OCI-LY7 (cell line): ENCODE measurements at regions not wholly inside any gene's neighbourhood (a gene's known extent, or its start where the extent isn't known, plus 50 kb on each side); places are given as distances from the start of the nearest gene placed in this dataset.

ENCODE experiments used
- BruUV-seq: library from RNA; stranded (reverse); fragments of 400-500 nt; replicated peaks from 2 replicates; lab custom pipeline; 2021; lab: Mats Ljungman, UMichigan
- CTCF ChIA-PET: fragments of 300-600 bp; sonication (Branson Sonifier 250); formaldehyde crosslinking; loops from one replicate; lab custom pipeline; 2022; ENCODE audit warnings: antibody characterized with exemption; ENCODE audit not compliant: unreplicated experiment; lab: Charles Lee
- POLR2A ChIA-PET: fragments of 300-600 bp; sonication (Branson Sonifier 250); formaldehyde crosslinking; loops from one replicate; lab custom pipeline; 2022; ENCODE audit warnings: antibody characterized with exemption; lab: Charles Lee
- DNase-seq: peaks from one replicate; pipeline ENCODE4 v3.0.0-alpha.2; 2015; ENCODE audit warnings: low spot score
- H2AFZ ChIP-seq: fragments of 200-600 bp; sonication (generic), shearing (Covaris generic); 2 replicates; pipeline ENCODE4 v1.6.1; 2014; ENCODE audit warnings: mild to moderate bottlenecking, antibody characterized with exemption, low read length, moderate library complexity
- H3K27ac ChIP-seq: fragments of 200-600 bp; sonication (generic); 2 replicates; pipeline ENCODE4 v1.5.1; 2014; ENCODE audit warnings: mixed run types, low read depth, mild to moderate bottlenecking, moderate library complexity, low read length, inconsistent platforms; ENCODE audit not compliant: poor library complexity, severe bottlenecking
- H3K36me3 ChIP-seq: fragments of 200-600 bp; sonication (generic); 2 replicates; pipeline ENCODE4 v1.6.1; 2014; ENCODE audit warnings: mild to moderate bottlenecking, antibody characterized with exemption, low read length, moderate library complexity, mixed read lengths; ENCODE audit not compliant: insufficient read depth
- H3K4me1 ChIP-seq: fragments of 200-600 bp; sonication (generic); 2 replicates; pipeline ENCODE4 v1.5.1; 2014; ENCODE audit warnings: mild to moderate bottlenecking, low read length; ENCODE audit not compliant: insufficient read depth, poor library complexity, severe bottlenecking
- H3K4me2 ChIP-seq: fragments of 200-600 bp; sonication (generic); 2 replicates; pipeline ENCODE4 v1.6.1; 2014; ENCODE audit warnings: mild to moderate bottlenecking, low read length
- H3K4me3 ChIP-seq: fragments of 200-600 bp; sonication (generic); 2 replicates; pipeline ENCODE4 v1.5.1; 2014; ENCODE audit warnings: mild to moderate bottlenecking, low read depth, low read length; ENCODE audit not compliant: poor library complexity, severe bottlenecking
- H3K79me2 ChIP-seq: fragments of 200-600 bp; sonication (generic); 2 replicates; pipeline ENCODE4 v1.6.1; 2016; ENCODE audit warnings: low read depth, mild to moderate bottlenecking, low read length, moderate library complexity, mixed read lengths; ENCODE audit not compliant: insufficient read depth
- H3K9me2 ChIP-seq: fragments of 200-600 bp; sonication (generic); 2 replicates; pipeline ENCODE4 v1.6.1; 2016; ENCODE audit warnings: mild to moderate bottlenecking, low read length, mixed read lengths; ENCODE audit not compliant: insufficient read depth
- H3K9me3 ChIP-seq: fragments of 200-600 bp; sonication (generic); 2 replicates; pipeline ENCODE4 v1.6.1; 2014; ENCODE audit warnings: mild to moderate bottlenecking, mixed run types, low read length, mixed read lengths
- H4K20me1 ChIP-seq: fragments of 200-600 bp; sonication (generic); 2 replicates; pipeline ENCODE4 v1.6.1; 2014; ENCODE audit warnings: mild to moderate bottlenecking, antibody characterized with exemption, low read length, moderate library complexity, mixed read lengths; ENCODE audit not compliant: insufficient read depth
- EZH2phosphoT487 ChIP-seq: fragments of 200-600 bp; sonication (generic); IDR thresholded peaks from 2 replicates; pipeline ENCODE4 v1.6.1; 2018; ENCODE audit warnings: low read depth, borderline replicate concordance, mild to moderate bottlenecking, mixed run types, antibody characterized with exemption, low read length, moderate library complexity, mixed read lengths
- intact Hi-C: fragments of 100-400 bp; cut with micrococcal nuclease; formaldehyde crosslinking; loops from one replicate; pipeline ENCODE4 v1.10.0; 2022; ENCODE audit not compliant: unreplicated experiment
- TF ChIP-seq, protein P1 (sequence below): fragments of 200-600 bp; sonication (generic); conservative IDR thresholded peaks from 2 replicates; pipeline ENCODE4 v1.5.1; 2014; ENCODE audit warnings: mild to moderate bottlenecking, antibody characterized with exemption, low read length, moderate library complexity, mixed read lengths

DNA sequence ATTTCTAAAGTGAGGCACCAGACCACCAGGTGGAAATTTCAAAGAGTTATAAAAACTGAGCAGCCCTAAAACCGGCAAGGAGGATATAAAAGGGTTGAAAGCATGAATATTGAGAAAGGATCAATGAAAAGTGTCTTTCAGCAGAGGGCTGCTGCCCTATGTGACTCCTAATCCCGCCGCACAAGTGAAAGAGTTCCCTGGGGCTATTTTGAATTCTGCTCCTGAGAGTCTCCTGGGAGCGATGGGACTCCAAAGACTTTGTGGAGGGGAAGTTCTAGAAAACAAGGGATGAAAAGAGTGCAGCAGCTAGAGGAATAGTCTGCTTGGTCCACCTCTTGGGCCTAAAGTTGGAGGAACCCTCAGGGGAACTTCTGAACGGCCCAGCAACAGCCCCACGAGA, 205.2 kb downstream of the SP3 start:
- ChIA-PET CTCF (no interaction called here), POLR2A (no interaction called here)
- H3K79me2 ChIP-seq, result no peaks in the 10 kb centered on the region
- intact Hi-C loops, result loop anchor here (10.0 kb wide), 1 partner anchor 185 kb away; no protein-coding TSS in a partner anchor
- no peak overlapping the region for H2AFZ ChIP-seq
- no peak overlapping the region for H3K4me3 ChIP-seq
- no peak for DNase-seq
- no TSS peak for BruUV-seq
- H4K20me1 ChIP-seq, result no peaks in the 10 kb centered on the region
- H3K9me3 ChIP-seq, result no peaks in the 10 kb centered on the region
- H3K27ac ChIP-seq, result no peak overlapping the region
- H3K4me2 ChIP-seq, result no peak overlapping the region
- H3K36me3 ChIP-seq, result no peaks in the 10 kb centered on the region
- no peaks in the 10 kb centered on the region for H3K9me2 ChIP-seq
- no peaks in the 10 kb centered on the region for H3K4me1 ChIP-seq
- no peak for TF ChIP-seq EZH2phosphoT487
- TF ChIP-seq, protein P1, sequence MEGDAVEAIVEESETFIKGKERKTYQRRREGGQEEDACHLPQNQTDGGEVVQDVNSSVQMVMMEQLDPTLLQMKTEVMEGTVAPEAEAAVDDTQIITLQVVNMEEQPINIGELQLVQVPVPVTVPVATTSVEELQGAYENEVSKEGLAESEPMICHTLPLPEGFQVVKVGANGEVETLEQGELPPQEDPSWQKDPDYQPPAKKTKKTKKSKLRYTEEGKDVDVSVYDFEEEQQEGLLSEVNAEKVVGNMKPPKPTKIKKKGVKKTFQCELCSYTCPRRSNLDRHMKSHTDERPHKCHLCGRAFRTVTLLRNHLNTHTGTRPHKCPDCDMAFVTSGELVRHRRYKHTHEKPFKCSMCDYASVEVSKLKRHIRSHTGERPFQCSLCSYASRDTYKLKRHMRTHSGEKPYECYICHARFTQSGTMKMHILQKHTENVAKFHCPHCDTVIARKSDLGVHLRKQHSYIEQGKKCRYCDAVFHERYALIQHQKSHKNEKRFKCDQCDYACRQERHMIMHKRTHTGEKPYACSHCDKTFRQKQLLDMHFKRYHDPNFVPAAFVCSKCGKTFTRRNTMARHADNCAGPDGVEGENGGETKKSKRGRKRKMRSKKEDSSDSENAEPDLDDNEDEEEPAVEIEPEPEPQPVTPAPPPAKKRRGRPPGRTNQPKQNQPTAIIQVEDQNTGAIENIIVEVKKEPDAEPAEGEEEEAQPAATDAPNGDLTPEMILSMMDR, result no peak

GRCh38 chr2:173760553-173760952, 204.6 kb downstream of the SP3 start:
- H3K27ac ChIP-seq, result no peak overlapping the region
- no peak overlapping the region for H2AFZ ChIP-seq
- H4K20me1 ChIP-seq, result no peaks in the 10 kb centered on the region
- ChIA-PET CTCF (no interaction called here), POLR2A (no interaction called here)
- no peaks in the 10 kb centered on the region for H3K9me2 ChIP-seq
- TF ChIP-seq EZH2phosphoT487, result no peak
- TF ChIP-seq, protein P1, result no peak
- no peaks in the 10 kb centered on the region for H3K79me2 ChIP-seq
- no peaks in the 10 kb centered on the region for H3K4me1 ChIP-seq
- H3K4me2 ChIP-seq, result no peak overlapping the region
- no peak overlapping the region for H3K4me3 ChIP-seq
- no TSS peak for BruUV-seq
- intact Hi-C loops, result no loop called here
- H3K36me3 ChIP-seq, result no peaks in the 10 kb centered on the region
- DNase-seq, result no peak
- H3K9me3 ChIP-seq, result no peaks in the 10 kb centered on the region

DNA sequence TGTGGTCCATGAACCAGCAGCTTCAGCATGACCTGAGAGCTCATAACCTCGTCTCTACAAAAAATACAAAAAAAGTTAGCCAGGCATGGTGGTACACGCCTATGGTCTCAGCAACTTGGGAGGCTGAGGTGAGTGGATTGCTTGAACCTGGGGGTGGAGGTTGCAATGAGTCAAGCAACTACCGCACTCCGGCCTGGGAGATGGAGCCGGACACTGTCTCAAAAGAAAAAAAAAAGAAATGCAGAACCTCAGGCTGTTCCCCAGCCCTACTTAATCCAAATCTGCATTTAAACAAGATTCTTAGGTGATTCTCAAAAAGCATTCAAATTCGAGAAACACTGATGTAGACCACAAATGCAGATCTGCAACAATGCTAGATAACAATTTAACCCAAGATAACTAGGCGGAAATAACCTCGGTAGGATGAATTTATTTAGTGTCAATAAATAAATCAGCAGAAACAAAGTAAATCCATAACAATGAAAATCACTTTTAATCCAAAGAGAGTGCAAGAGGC, 203.5 kb downstream of the SP3 start:
- no TSS peak for BruUV-seq
- Histone ChIP-seq H3K4me1 (no peaks in the 10 kb centered on the region), H3K9me3 (no peaks in the 10 kb centered on the region), H3K36me3 (no peaks in the 10 kb centered on the region), H3K4me2 (no peak overlapping the region), H2AFZ (no peak overlapping the region), H3K27ac (no peak overlapping the region), H3K79me2 (no peaks in the 10 kb centered on the region), H3K9me2 (no peaks in the 10 kb centered on the region), H3K4me3 (no peak overlapping the region), H4K20me1 (no peaks in the 10 kb centered on the region)
- TF ChIP-seq EZH2phosphoT487, result no peak
- TF ChIP-seq, protein P1, result no peak
- ChIA-PET POLR2A (interaction anchor here (0.9 kb wide), 1 partner anchor 13 kb away, joined by 3 read pairs; no protein-coding TSS in a partner anchor), CTCF (no interaction called here)
- intact Hi-C loops, result no loop called here
- DNase-seq, result no peak
